H1 (cell line): ENCODE measurements at regions not wholly inside any gene's neighbourhood (a gene's known extent, or its start where the extent isn't known, plus 50 kb on each side); places are given as distances from the start of the nearest gene placed in this dataset.

Experiments used
- ATF2 ChIP-seq: IDR thresholded peaks from 2 replicates; pipeline ENCODE4 v1.6.1; 2012; ENCODE audit warnings: low read length, inconsistent platforms
- CREB1 ChIP-seq: IDR thresholded peaks from 2 replicates; pipeline ENCODE4 v1.6.1; 2012; ENCODE audit warnings: inconsistent platforms
- E2F6 ChIP-seq: IDR thresholded peaks from 2 replicates; pipeline ENCODE4 v1.6.1; 2012; ENCODE audit warnings: inconsistent platforms
- JUN ChIP-seq: IDR thresholded peaks from 2 replicates; pipeline ENCODE4 v1.6.1; 2011; ENCODE audit warnings: low read depth, mild to moderate bottlenecking, improper control_type of control experiment, low read length
- RBBP5 ChIP-seq: IDR thresholded peaks from 2 replicates; pipeline ENCODE4 v1.7.1; 2012; ENCODE audit warnings: low read depth, mild to moderate bottlenecking, inconsistent platforms, low read length, moderate library complexity, borderline replicate concordance
- SAP30 ChIP-seq: fragments of 300-600 bp; sonication (generic); IDR thresholded peaks from 2 replicates; pipeline ENCODE4 v1.7.1; 2012; ENCODE audit warnings: low read length, moderate library complexity, mild to moderate bottlenecking, inconsistent platforms; ENCODE audit not compliant: insufficient read depth, insufficient replicate concordance
- SP4 ChIP-seq: IDR thresholded peaks from 2 replicates; pipeline ENCODE4 v1.6.1; 2012; ENCODE audit warnings: low read length, inconsistent platforms
- TF ChIP-seq, protein P1 (sequence below): IDR thresholded peaks from 2 replicates; pipeline ENCODE4 v1.6.1; 2011; ENCODE audit warnings: low read length, improper control_type of control experiment

- TF ChIP-seq, protein P1, sequence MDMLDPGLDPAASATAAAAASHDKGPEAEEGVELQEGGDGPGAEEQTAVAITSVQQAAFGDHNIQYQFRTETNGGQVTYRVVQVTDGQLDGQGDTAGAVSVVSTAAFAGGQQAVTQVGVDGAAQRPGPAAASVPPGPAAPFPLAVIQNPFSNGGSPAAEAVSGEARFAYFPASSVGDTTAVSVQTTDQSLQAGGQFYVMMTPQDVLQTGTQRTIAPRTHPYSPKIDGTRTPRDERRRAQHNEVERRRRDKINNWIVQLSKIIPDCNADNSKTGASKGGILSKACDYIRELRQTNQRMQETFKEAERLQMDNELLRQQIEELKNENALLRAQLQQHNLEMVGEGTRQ = no peak
- TF ChIP-seq CREB1 (no peak), SP4 (no peak), RBBP5 (no peak), ATF2 (no peak), SAP30 (no peak), JUN (no peak), E2F6 (no peak)
- TF ChIP-seq, all 59 proteins: peak for 0
Measured at GRCh38 chr2:9781252-9781651, 62.0 kb upstream of the TAF1B start (continued).
